Astrocyte (in vitro differentiated cells and primary cell): ENCODE measurements at regions not wholly inside any gene's neighbourhood (a gene's known extent, or its start where the extent isn't known, plus 50 kb on each side); places are given as distances from the start of the nearest gene placed in this dataset.

Experiments
- EZH2 ChIP-seq: IDR thresholded peaks from 2 replicates; pipeline ENCODE4 v1.6.1; 2012; ENCODE audit warnings: mild to moderate bottlenecking, low read length, inconsistent platforms; ENCODE audit not compliant: insufficient read depth
- TF ChIP-seq, protein P1 (sequence below): IDR thresholded peaks from 2 replicates; pipeline ENCODE4 v1.5.1; 2011; ENCODE audit warnings: low read depth, mild to moderate bottlenecking, inconsistent platforms, low read length, moderate library complexity; ENCODE audit not compliant: insufficient read depth

DNA sequence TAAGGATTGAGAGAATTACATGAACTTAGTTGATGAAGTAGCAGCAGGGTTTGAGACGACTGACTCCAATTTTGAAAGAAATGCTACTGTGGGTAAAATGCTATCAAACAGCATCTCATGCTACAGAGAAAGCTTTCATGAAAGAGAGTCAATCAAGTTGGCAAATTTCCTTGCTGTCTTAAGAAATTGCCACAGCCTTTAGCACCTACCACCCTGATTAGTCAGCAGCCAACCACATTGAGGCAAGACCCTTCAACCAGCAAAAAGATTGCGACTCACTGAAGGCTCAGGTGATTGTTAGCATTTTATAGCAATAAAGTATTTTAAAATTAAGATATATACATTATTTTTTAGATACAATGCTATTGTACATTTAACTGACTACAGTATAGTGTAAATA is 80.9 kb downstream of the RAP2B start:
- TF ChIP-seq, protein P1, sequence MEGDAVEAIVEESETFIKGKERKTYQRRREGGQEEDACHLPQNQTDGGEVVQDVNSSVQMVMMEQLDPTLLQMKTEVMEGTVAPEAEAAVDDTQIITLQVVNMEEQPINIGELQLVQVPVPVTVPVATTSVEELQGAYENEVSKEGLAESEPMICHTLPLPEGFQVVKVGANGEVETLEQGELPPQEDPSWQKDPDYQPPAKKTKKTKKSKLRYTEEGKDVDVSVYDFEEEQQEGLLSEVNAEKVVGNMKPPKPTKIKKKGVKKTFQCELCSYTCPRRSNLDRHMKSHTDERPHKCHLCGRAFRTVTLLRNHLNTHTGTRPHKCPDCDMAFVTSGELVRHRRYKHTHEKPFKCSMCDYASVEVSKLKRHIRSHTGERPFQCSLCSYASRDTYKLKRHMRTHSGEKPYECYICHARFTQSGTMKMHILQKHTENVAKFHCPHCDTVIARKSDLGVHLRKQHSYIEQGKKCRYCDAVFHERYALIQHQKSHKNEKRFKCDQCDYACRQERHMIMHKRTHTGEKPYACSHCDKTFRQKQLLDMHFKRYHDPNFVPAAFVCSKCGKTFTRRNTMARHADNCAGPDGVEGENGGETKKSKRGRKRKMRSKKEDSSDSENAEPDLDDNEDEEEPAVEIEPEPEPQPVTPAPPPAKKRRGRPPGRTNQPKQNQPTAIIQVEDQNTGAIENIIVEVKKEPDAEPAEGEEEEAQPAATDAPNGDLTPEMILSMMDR, result no peak
- no peak for TF ChIP-seq EZH2
